GM21619 (cell line): ENCODE measurements at regions not wholly inside any gene's neighbourhood (a gene's known extent, or its start where the extent isn't known, plus 50 kb on each side); places are given as distances from the start of the nearest gene placed in this dataset.

Experiments used
- ATAC-seq: cut with Tn5 transposase; IDR thresholded peaks from one replicate; pipeline ENCODE4 v1.9.1; 2021; ENCODE audit not compliant: unreplicated experiment

DNA sequence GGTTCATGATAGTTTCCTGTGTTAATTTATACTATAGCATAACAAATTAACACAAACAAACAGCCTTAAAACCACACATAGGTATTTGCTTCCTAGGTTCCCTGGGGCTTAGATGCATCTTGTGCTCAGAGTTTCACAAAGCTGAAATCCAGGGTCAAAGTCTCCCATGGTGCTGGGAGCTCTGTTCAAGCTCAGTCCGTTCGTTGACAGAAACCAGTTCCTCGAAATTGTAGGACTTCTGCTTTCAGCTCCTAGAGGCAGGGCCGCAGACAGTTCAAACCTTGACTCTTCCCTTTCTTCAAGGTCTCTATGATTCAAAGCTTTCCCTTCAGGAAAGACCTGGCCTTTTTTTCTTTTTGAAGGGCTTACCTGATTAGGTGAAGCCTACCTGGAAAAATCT, 90.5 kb downstream of the VSTM2A start:
- ATAC-seq = no peak

DNA sequence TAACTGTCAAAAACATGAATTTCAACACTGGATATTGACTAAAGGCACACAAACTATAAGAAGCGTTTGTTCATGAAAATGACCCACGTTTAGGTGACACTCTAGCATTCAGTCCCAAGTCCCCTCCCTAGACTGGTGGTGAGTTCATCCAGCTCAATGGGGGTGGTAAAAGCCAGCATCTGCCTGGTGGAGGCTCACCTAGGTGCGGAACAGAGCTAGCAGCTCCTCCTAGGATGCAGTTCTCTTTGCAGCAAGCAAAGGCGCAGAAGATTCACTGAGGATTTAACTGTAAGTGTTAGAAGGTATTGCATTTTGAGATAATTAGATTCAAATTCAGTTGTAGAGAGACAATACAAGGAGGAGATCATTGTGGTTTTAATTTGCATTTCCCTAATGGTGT, 87.6 kb downstream of the VSTM2A start:
- no peak for ATAC-seq

DNA sequence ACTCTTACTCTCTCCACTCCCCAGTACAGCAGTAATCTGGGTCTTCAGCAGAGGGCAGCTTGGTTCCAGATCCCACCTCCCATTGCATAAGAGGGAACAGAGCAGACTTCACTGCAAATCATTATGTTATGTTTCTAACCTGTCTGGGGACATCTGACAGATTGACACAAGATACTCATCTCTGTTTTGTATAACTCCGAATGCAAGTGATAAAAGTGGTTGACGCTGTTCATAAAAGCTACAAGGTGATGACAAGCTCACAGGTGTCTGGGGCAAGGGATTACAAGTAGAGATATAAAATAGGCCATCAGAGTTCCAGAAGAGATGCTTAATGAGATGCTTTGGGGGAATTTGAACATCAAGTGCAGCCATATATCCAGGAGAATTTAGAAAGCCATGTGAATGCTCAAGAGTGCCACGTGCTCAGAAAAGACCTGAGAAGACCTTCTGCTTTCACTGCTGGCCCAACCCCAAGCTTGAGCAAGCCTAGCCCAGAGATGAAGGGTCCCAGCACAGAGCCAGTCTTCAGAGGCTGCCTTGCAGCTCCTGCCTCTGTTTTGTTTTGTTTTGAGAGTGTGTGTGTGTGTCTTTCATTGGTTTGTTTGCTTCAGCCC, 80.6 kb downstream of the VSTM2A start:
- ATAC-seq = no peak
